ENCODE measurements at regions not wholly inside any gene's neighbourhood (a gene's known extent, or its start where the extent isn't known, plus 50 kb on each side); places are given as distances from the start of the nearest gene placed in this dataset.

- Histone ChIP-seq H3K36me3 (ENCODE audit: insufficient read depth, low read length) (no peaks in the 10 kb centered on the region), H3K79me2 (replicated peaks; ENCODE audit: insufficient read depth, low read length) (no peaks in the 10 kb centered on the region), H3K9me3 (ENCODE audit: low read length) (no peaks in the 10 kb centered on the region), H3F3A (ENCODE audit: insufficient read depth, low read length, poor library complexity, severe bottlenecking) (no peaks in the 10 kb centered on the region), H4K20me1 (ENCODE audit: insufficient read depth) (no peaks in the 10 kb centered on the region), H3K4me2 (ENCODE audit: low read length) (no peak overlapping the region), H3K4me3 (ENCODE audit: low read length) (no peak overlapping the region), H2AFZ (ENCODE audit: low read depth, low read length) (no peak overlapping the region), H3K9ac (ENCODE audit: low read length) (no peak overlapping the region), H3K9me2 (ENCODE audit: insufficient read depth, low read length) (no peaks in the 10 kb centered on the region), H3K27me3 (ENCODE audit: insufficient read depth, low read depth, low read length) (no peaks in the 10 kb centered on the region), H3K27ac (ENCODE audit: low read length) (no peak overlapping the region)
- TF ChIP-seq MXI1 (conservative IDR thresholded peaks at IDR 0.05; ENCODE audit: poor library complexity, severe bottlenecking) (no peak), TAF1 (IDR thresholded peaks at IDR 0.05; ENCODE audit: low read depth) (no peak), CTCF (IDR thresholded peaks at IDR 0.05; ENCODE audit: poor library complexity, severe bottlenecking) (no peak), EP300 (conservative IDR thresholded peaks at IDR 0.05; ENCODE audit: poor library complexity, severe bottlenecking) (no peak), SMC3 (conservative IDR thresholded peaks at IDR 0.05; ENCODE audit: poor library complexity) (no peak)
These were observed 211.3 kb upstream of the PPP2R2D start for GRCh38 chr10:131689486-131689885.

- Histone ChIP-seq H4K20me1 (ENCODE audit: insufficient read depth) (no peaks in the 10 kb centered on the region), H3K4me2 (ENCODE audit: low read length) (no peak overlapping the region), H3K9ac (ENCODE audit: low read length) (no peak overlapping the region), H3K4me3 (ENCODE audit: low read length) (no peak overlapping the region), H3K36me3 (ENCODE audit: insufficient read depth, low read length) (no peaks in the 10 kb centered on the region), H3K79me2 (replicated peaks; ENCODE audit: insufficient read depth, low read length) (no peaks in the 10 kb centered on the region), H3K27ac (ENCODE audit: low read length) (no peak overlapping the region), H3K9me3 (ENCODE audit: low read length) (no peaks in the 10 kb centered on the region), H3K9me2 (ENCODE audit: insufficient read depth, low read length) (no peaks in the 10 kb centered on the region), H3F3A (ENCODE audit: insufficient read depth, low read length, poor library complexity, severe bottlenecking) (no peaks in the 10 kb centered on the region), H2AFZ (ENCODE audit: low read depth, low read length) (no peak overlapping the region), H3K27me3 (ENCODE audit: insufficient read depth, low read depth, low read length) (no peaks in the 10 kb centered on the region)
- TF ChIP-seq REST (IDR thresholded peaks at IDR 0.05; ENCODE audit: borderline replicate concordance) = no peak
- TF ChIP-seq CTCF (IDR thresholded peaks at IDR 0.05; ENCODE audit: poor library complexity, severe bottlenecking) = no peak
- TF ChIP-seq TAF1 (IDR thresholded peaks at IDR 0.05; ENCODE audit: low read depth) = no peak
- TF ChIP-seq EZH2 (IDR thresholded peaks at IDR 0.05; ENCODE audit: borderline replicate concordance, insufficient read depth, low read length, poor library complexity, severe bottlenecking) = no peak
- no peak for TF ChIP-seq EP300 (conservative IDR thresholded peaks at IDR 0.05; ENCODE audit: poor library complexity, severe bottlenecking)
- TF ChIP-seq MXI1 (conservative IDR thresholded peaks at IDR 0.05; ENCODE audit: poor library complexity, severe bottlenecking) = no peak
- TF ChIP-seq SMC3 (conservative IDR thresholded peaks at IDR 0.05; ENCODE audit: poor library complexity) = no peak
- no peak for TF ChIP-seq POLR2AphosphoS5 (IDR thresholded peaks at IDR 0.05)
- no peak for TF ChIP-seq RAD21 (conservative IDR thresholded peaks at IDR 0.05)
These were observed 210.7 kb upstream of the PPP2R2D start for GRCh38 chr10:131689954-131690757.
